ENCODE measurements at regions not wholly inside any gene's neighbourhood (a gene's known extent, or its start where the extent isn't known, plus 50 kb on each side); places are given as distances from the start of the nearest gene placed in this dataset.

GRCh38 chr14:100664231-100664630 lies 62.5 kb upstream of the DLK1 start:
- no peak for TF ChIP-seq CTCF (IDR thresholded peaks at IDR 0.05)
- Mint-ChIP-seq H3K4me3 (no peak overlapping the region), H3K27me3 (ENCODE audit: low read depth, poor library complexity) (peaks cover 8% of the 10 kb centered on the region), H3K36me3 (ENCODE audit: low read depth) (no peaks in the 10 kb centered on the region), H3K4me1 (peaks cover 64% of the 10 kb centered on the region), H3K9me3 (no peaks in the 10 kb centered on the region), H3K27ac (no peak overlapping the region)
- DNase-seq, result no peak

- Mint-ChIP-seq H3K9me3 (no peaks in the 10 kb centered on the region), H3K4me3 (no peak overlapping the region), H3K36me3 (ENCODE audit: low read depth) (no peaks in the 10 kb centered on the region), H3K27ac (peak overlapping the region; percentile 36), H3K4me1 (peaks cover 67% of the 10 kb centered on the region), H3K27me3 (ENCODE audit: low read depth, poor library complexity) (peaks cover 8% of the 10 kb centered on the region)
- no peak for DNase-seq
- no peak for TF ChIP-seq CTCF (IDR thresholded peaks at IDR 0.05)
Observed at GRCh38 chr14:100664841-100665510, 61.7 kb upstream of the DLK1 start.

- no peak for DNase-seq
- H3K36me3 Mint-ChIP-seq (ENCODE audit: low read depth), result no peaks in the 10 kb centered on the region
- H3K4me1 Mint-ChIP-seq, result peaks cover 67% of the 10 kb centered on the region
- no peak overlapping the region for H3K27ac Mint-ChIP-seq
- no peaks in the 10 kb centered on the region for H3K9me3 Mint-ChIP-seq
- H3K4me3 Mint-ChIP-seq, result no peak overlapping the region
- TF ChIP-seq CTCF (IDR thresholded peaks at IDR 0.05), result no peak
- H3K27me3 Mint-ChIP-seq (ENCODE audit: low read depth, poor library complexity), result peaks cover 8% of the 10 kb centered on the region
Observed at GRCh38 chr14:100665511-100666032, 61.1 kb upstream of the DLK1 start.

- no peaks in the 10 kb centered on the region for H3K36me3 Mint-ChIP-seq (ENCODE audit: low read depth)
- no peak for TF ChIP-seq CTCF (IDR thresholded peaks at IDR 0.05)
- no peak for DNase-seq
- H3K9me3 Mint-ChIP-seq, result no peaks in the 10 kb centered on the region
- no peak overlapping the region for H3K27ac Mint-ChIP-seq
- H3K4me1 Mint-ChIP-seq, result peaks cover 67% of the 10 kb centered on the region
- peaks cover 11% of the 10 kb centered on the region for H3K27me3 Mint-ChIP-seq (ENCODE audit: low read depth, poor library complexity)
- H3K4me3 Mint-ChIP-seq, result no peak overlapping the region
Observed at GRCh38 chr14:100666403-100666802, 60.3 kb upstream of the DLK1 start.

- H3K4me3 Mint-ChIP-seq, result no peak overlapping the region
- peaks cover 10% of the 10 kb centered on the region for H3K27me3 Mint-ChIP-seq (ENCODE audit: low read depth, poor library complexity)
- DNase-seq, result no peak
- TF ChIP-seq CTCF (IDR thresholded peaks at IDR 0.05), result no peak
- H3K36me3 Mint-ChIP-seq (ENCODE audit: low read depth), result no peaks in the 10 kb centered on the region
- H3K27ac Mint-ChIP-seq, result no peak overlapping the region
- H3K9me3 Mint-ChIP-seq, result no peaks in the 10 kb centered on the region
- peaks cover 66% of the 10 kb centered on the region for H3K4me1 Mint-ChIP-seq
Observed at GRCh38 chr14:100666851-100667250, 59.8 kb upstream of the DLK1 start.

GRCh38 chr14:100667656-100668055 lies 59.0 kb upstream of the DLK1 start:
- H3K4me3 Mint-ChIP-seq, result no peak overlapping the region
- no peak for DNase-seq
- no peaks in the 10 kb centered on the region for H3K9me3 Mint-ChIP-seq
- peaks cover 12% of the 10 kb centered on the region for H3K27me3 Mint-ChIP-seq (ENCODE audit: low read depth, poor library complexity)
- no peak overlapping the region for H3K27ac Mint-ChIP-seq
- TF ChIP-seq CTCF (IDR thresholded peaks at IDR 0.05), result no peak
- H3K4me1 Mint-ChIP-seq, result peaks cover 71% of the 10 kb centered on the region
- no peaks in the 10 kb centered on the region for H3K36me3 Mint-ChIP-seq (ENCODE audit: low read depth)
